ENCODE measurements at regions not wholly inside any gene's neighbourhood (a gene's known extent, or its start where the extent isn't known, plus 50 kb on each side); places are given as distances from the start of the nearest gene placed in this dataset.

- ChIA-PET CTCF (interaction anchor here (0.5 to 1.0 kb wide), 2 partner anchors 314 to 318 kb away, joined by 3 read pairs; no protein-coding TSS in a partner anchor), POLR2A (no interaction called here)
- Mint-ChIP-seq H3K4me3 (no peak overlapping the region), H3K27me3 (ENCODE audit: low read depth) (peaks cover 9% of the 10 kb centered on the region), H3K36me3 (no peaks in the 10 kb centered on the region), H3K9me3 (no peaks in the 10 kb centered on the region), H3K27ac (no peak overlapping the region), H3K4me1 (peaks cover 27% of the 10 kb centered on the region)
- TF ChIP-seq NFYB (CRISPR knock-in tag; conservative IDR thresholded peaks at IDR 0.05; ENCODE audit: low read depth) (no peak), NR2C2 (CRISPR knock-in tag; IDR thresholded peaks at IDR 0.05) (no peak), ZNF219 (CRISPR knock-in tag; IDR thresholded peaks at IDR 0.05; ENCODE audit: borderline replicate concordance) (no peak), ZNF671 (CRISPR knock-in tag; IDR thresholded peaks at IDR 0.05) (no peak), USF2 (CRISPR knock-in tag; IDR thresholded peaks at IDR 0.05) (no peak), ATF6 (CRISPR knock-in tag; IDR thresholded peaks at IDR 0.05) (no peak), NFATC4 (CRISPR knock-in tag; IDR thresholded peaks at IDR 0.05) (no peak), CREB1 (CRISPR knock-in tag; IDR thresholded peaks at IDR 0.05) (no peak), MLX (CRISPR knock-in tag; IDR thresholded peaks at IDR 0.05) (no peak), TEAD1 (CRISPR knock-in tag; IDR thresholded peaks at IDR 0.05) (no peak), E2F1 (CRISPR knock-in tag; IDR thresholded peaks at IDR 0.05) (no peak), SMAD3 (CRISPR knock-in tag; IDR thresholded peaks at IDR 0.05; ENCODE audit: borderline replicate concordance) (no peak), EMX1 (CRISPR knock-in tag; IDR thresholded peaks at IDR 0.05) (no peak), AFF4 (CRISPR knock-in tag; IDR thresholded peaks at IDR 0.05; ENCODE audit: borderline replicate concordance) (no peak), ZNF423 (CRISPR knock-in tag; IDR thresholded peaks at IDR 0.05) (no peak), FOXP1 (CRISPR knock-in tag; IDR thresholded peaks at IDR 0.05; ENCODE audit: borderline replicate concordance) (no peak), HMGXB4 (CRISPR knock-in tag; IDR thresholded peaks at IDR 0.05) (no peak), MXD4 (CRISPR knock-in tag; IDR thresholded peaks at IDR 0.05; ENCODE audit: borderline replicate concordance) (no peak), JAZF1 (CRISPR knock-in tag; IDR thresholded peaks at IDR 0.05) (no peak)
- ATAC-seq (no peak), DNase-seq (ENCODE audit: low spot score) (no peak)
These were observed 315.2 kb downstream of the PCDH10 start for GRCh38 chr4:133464311-133464710.

Measured in WTC11 (cell line).